GM12878 (cell line): ENCODE measurements at regions not wholly inside any gene's neighbourhood (a gene's known extent, or its start where the extent isn't known, plus 50 kb on each side); places are given as distances from the start of the nearest gene placed in this dataset.

Experiments
- ATAC-seq: fragments of 200-7000 bp; cut with Tn5 transposase; 3 replicates; pipeline ENCODE4 v1.9.1; 2020; ENCODE audit warnings: mild to moderate bottlenecking, moderate library complexity
- BruUV-seq: library from RNA; stranded (reverse); fragments of 400-500 nt; replicated peaks from 2 replicates; lab custom pipeline; 2021; lab: Mats Ljungman, UMichigan
- CTCF ChIA-PET: fragments of 300-600 bp; sonication (Branson Sonifier 250); formaldehyde crosslinking; extraction: SDS; loops from one replicate; lab custom pipeline; 2021; ENCODE audit warnings: inconsistent platforms; lab: Yijun Ruan, JAX
- POLR2A ChIA-PET: fragments of 350-600 bp; formaldehyde crosslinking; extraction: SDS; loops from one replicate; lab custom pipeline; 2021; ENCODE audit warnings: inconsistent platforms; lab: Charles Lee
- RAD21 ChIA-PET: fragments of 300-600 bp; sonication (Branson Sonifier 250); formaldehyde crosslinking; loops from one replicate; lab custom pipeline; 2023; ENCODE audit warnings: antibody characterized with exemption; ENCODE audit not compliant: unreplicated experiment; lab: Charles Lee
- SMC1A ChIA-PET: fragments of 300-600 bp; sonication (Branson Sonifier 250); formaldehyde crosslinking; loops from one replicate; lab custom pipeline; 2023; ENCODE audit not compliant: unreplicated experiment, uncharacterized antibody; lab: Charles Lee
- DNase-seq: peaks from one replicate; pipeline ENCODE4 v3.0.0-alpha.2; 2011; ENCODE audit warnings: low read depth, low spot score
- FAIRE-seq: peaks from 3 replicates; lab custom pipeline; 2011; peaks lifted over from hg19 to GRCh38; lab: Jason Lieb, UNC
- H2AFZ ChIP-seq: 2 replicates; pipeline ENCODE4 v1.6.0; 2011; ENCODE audit warnings: low read depth, low read length, control low read depth; ENCODE audit not compliant: control insufficient read depth
- H3K27ac ChIP-seq: 2 replicates; pipeline ENCODE4 v1.5.1; 2011; ENCODE audit warnings: control low read depth; ENCODE audit not compliant: control insufficient read depth, insufficient read depth
- H3K27me3 ChIP-seq, 2 experiments: replicated peaks in 1 of 2; 2 replicates each; pipeline versions ENCODE4 v1.6.0 to v1.6.1; 2011; ENCODE audit warnings: low read length in 1 of 2; ENCODE audit not compliant: control insufficient read depth in 2 of 2, insufficient read depth in 2 of 2
- H3K36me3 ChIP-seq, 2 experiments: 2 replicates each; pipeline ENCODE4 v1.5.1; 2011; ENCODE audit warnings: low read length in 1 of 2; ENCODE audit not compliant: control insufficient read depth in 2 of 2, insufficient read depth in 2 of 2
- H3K4me1 ChIP-seq: 2 replicates; pipeline ENCODE4 v1.6.1; 2011; ENCODE audit warnings: mild to moderate bottlenecking, low read length, moderate library complexity, mixed read lengths; ENCODE audit not compliant: control insufficient read depth, insufficient read depth
- H3K4me2 ChIP-seq: 2 replicates; pipeline ENCODE4 v1.6.0; 2011; ENCODE audit warnings: control low read depth; ENCODE audit not compliant: control insufficient read depth, insufficient read depth
- H3K4me3 ChIP-seq: fragments of 200-600 bp; sonication (generic); 2 replicates; pipeline ENCODE4 v1.5.1; 2016
- H3K79me2 ChIP-seq: 2 replicates; pipeline ENCODE4 v1.6.0; 2011; ENCODE audit warnings: low read length; ENCODE audit not compliant: control insufficient read depth, insufficient read depth
- H3K9ac ChIP-seq: 2 replicates; pipeline ENCODE4 v1.8.0; 2011; ENCODE audit warnings: low read length, control low read depth, mixed read lengths; ENCODE audit not compliant: control insufficient read depth, insufficient read depth
- H3K9me3 ChIP-seq: replicated peaks from 3 replicates; pipeline ENCODE4 v1.5.1; 2011; ENCODE audit warnings: mild to moderate bottlenecking, low read length; ENCODE audit not compliant: control insufficient read depth, insufficient read depth
- H4K20me1 ChIP-seq: 2 replicates; pipeline ENCODE4 v1.6.0; 2011; ENCODE audit not compliant: control insufficient read depth, insufficient read depth
- CREM ChIP-seq: IDR thresholded peaks from 2 replicates; pipeline ENCODE4 v1.6.1; 2014; ENCODE audit warnings: antibody characterized with exemption, low read depth
- JUNB ChIP-seq: IDR thresholded peaks from 2 replicates; pipeline ENCODE4 v1.6.1; 2016; ENCODE audit warnings: antibody characterized with exemption, mild to moderate bottlenecking
- MEF2A ChIP-seq: IDR thresholded peaks from 2 replicates; pipeline ENCODE4 v1.6.1; 2011; ENCODE audit warnings: low read depth, mild to moderate bottlenecking, low read length, moderate library complexity; ENCODE audit not compliant: insufficient read depth
- MXI1 ChIP-seq: fragments of 150-350 bp; IDR thresholded peaks from 2 replicates; pipeline ENCODE4 v1.6.1; 2011; ENCODE audit warnings: low read depth, mild to moderate bottlenecking, inconsistent platforms, low read length, improper control_type of control experiment
- NFXL1 ChIP-seq: fragments of 450-650 bp; IDR thresholded peaks from 2 replicates; pipeline ENCODE4 v1.6.1; 2017; ENCODE audit warnings: antibody characterized with exemption, mild to moderate bottlenecking, borderline replicate concordance
- NRF1 ChIP-seq: conservative IDR thresholded peaks from 2 replicates; pipeline ENCODE4 v1.6.1; 2011; ENCODE audit warnings: mild to moderate bottlenecking, low read depth, low read length, improper control_type of control experiment
- POU2F2 ChIP-seq: IDR thresholded peaks from 3 replicates; pipeline ENCODE4 v1.6.1; 2011; ENCODE audit warnings: low read depth, mild to moderate bottlenecking, low read length, borderline replicate concordance
- SIN3A ChIP-seq: IDR thresholded peaks from 2 replicates; pipeline ENCODE4 v1.6.1; 2012; ENCODE audit warnings: low read depth, low read length, improper control_type of control experiment
- SMAD1 ChIP-seq: fragments of 450-650 bp; IDR thresholded peaks from 2 replicates; pipeline ENCODE4 v1.6.1; 2018; ENCODE audit warnings: mild to moderate bottlenecking, low read depth; ENCODE audit not compliant: partially characterized antibody
- SMC3 ChIP-seq: IDR thresholded peaks from 2 replicates; pipeline ENCODE4 v1.6.1; 2011; ENCODE audit warnings: low read length, improper control_type of control experiment, borderline replicate concordance
- YY1 ChIP-seq: IDR thresholded peaks from 2 replicates; pipeline ENCODE4 v1.6.1; 2011; ENCODE audit warnings: low read depth, mild to moderate bottlenecking, low read length
- WGBS: methylation state at CpG from one replicate; pipeline ENCODE4 v1.1.6; 2016; ENCODE audit warnings: low lambda C conversion rate; ENCODE audit not compliant: insufficient replicate concordance, insufficient coverage; ENCODE audit errors: missing lambda C conversion rate; 5-methylcytosine and 5-hydroxymethylcytosine counted together
- in situ Hi-C: fragments of 300-500 bp; cut with MboI; formaldehyde crosslinking; loops from 9 replicates; pipeline ENCODE4 v1.14.3; 2018; ENCODE audit warnings: mixed read lengths
- intact Hi-C: fragments of 100-400 bp; cut with micrococcal nuclease; formaldehyde crosslinking; loops from one replicate; pipeline ENCODE4 v1.14.2; 2022; ENCODE audit not compliant: unreplicated experiment
- TF ChIP-seq, protein P1 (sequence below): IDR thresholded peaks from 2 replicates; pipeline ENCODE4 v1.6.1; 2012; ENCODE audit warnings: mild to moderate bottlenecking, low read depth, low read length

DNA sequence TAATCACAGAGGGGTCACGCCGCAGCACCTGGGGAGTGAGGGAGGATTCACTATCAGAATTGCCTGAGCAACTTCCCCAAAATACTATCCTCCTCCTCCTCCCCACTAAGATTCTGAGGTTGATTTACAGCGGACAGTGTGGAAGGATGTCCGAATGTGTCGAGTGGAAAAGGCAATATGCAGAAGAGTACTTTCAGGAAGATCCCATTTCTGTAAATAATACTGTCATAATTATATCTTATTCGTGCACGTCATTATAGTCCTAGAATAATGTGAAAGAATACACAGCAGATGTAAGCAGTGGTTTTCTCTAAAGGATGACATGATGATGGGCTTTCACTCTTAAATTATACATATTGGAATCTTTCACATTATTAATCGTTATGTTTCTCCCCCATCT lies 149.8 kb upstream of the NOCT start:
- Histone ChIP-seq H3K79me2 (no peaks in the 10 kb centered on the region), H2AFZ (no peak overlapping the region), H3K9ac (no peak overlapping the region)
- SMC1A ChIA-PET, result no interaction called here
- TF ChIP-seq SIN3A (no peak), YY1 (no peak), SMC3 (no peak), MEF2A (no peak), NRF1 (no peak), POU2F2 (no peak), JUNB (no peak), SMAD1 (no peak), CREM (no peak), MXI1 (no peak), NFXL1 (no peak)
- TF ChIP-seq, protein P1, sequence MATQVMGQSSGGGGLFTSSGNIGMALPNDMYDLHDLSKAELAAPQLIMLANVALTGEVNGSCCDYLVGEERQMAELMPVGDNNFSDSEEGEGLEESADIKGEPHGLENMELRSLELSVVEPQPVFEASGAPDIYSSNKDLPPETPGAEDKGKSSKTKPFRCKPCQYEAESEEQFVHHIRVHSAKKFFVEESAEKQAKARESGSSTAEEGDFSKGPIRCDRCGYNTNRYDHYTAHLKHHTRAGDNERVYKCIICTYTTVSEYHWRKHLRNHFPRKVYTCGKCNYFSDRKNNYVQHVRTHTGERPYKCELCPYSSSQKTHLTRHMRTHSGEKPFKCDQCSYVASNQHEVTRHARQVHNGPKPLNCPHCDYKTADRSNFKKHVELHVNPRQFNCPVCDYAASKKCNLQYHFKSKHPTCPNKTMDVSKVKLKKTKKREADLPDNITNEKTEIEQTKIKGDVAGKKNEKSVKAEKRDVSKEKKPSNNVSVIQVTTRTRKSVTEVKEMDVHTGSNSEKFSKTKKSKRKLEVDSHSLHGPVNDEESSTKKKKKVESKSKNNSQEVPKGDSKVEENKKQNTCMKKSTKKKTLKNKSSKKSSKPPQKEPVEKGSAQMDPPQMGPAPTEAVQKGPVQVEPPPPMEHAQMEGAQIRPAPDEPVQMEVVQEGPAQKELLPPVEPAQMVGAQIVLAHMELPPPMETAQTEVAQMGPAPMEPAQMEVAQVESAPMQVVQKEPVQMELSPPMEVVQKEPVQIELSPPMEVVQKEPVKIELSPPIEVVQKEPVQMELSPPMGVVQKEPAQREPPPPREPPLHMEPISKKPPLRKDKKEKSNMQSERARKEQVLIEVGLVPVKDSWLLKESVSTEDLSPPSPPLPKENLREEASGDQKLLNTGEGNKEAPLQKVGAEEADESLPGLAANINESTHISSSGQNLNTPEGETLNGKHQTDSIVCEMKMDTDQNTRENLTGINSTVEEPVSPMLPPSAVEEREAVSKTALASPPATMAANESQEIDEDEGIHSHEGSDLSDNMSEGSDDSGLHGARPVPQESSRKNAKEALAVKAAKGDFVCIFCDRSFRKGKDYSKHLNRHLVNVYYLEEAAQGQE, result no peak
- TF ChIP-seq, all 136 proteins: peak for 0
- no peak overlapping the region for H3K27ac ChIP-seq
- intact Hi-C loops, result no loop called here
- no TSS peak for BruUV-seq
- WGBS, result 45% methylated on average over 8 of the region's 8 CpGs
- ChIA-PET RAD21 (no interaction called here), CTCF (no interaction called here), POLR2A (no interaction called here)
- no peak for FAIRE-seq
- H3K27me3 ChIP-seq, result no peaks in the 10 kb centered on the region
- no peaks in the 10 kb centered on the region for H3K4me1 ChIP-seq
- H4K20me1 ChIP-seq, result no peaks in the 10 kb centered on the region
- H3K36me3 ChIP-seq, result no peaks in the 10 kb centered on the region
- no peak overlapping the region for H3K4me2 ChIP-seq
- in situ Hi-C loops, result no loop called here
- H3K9me3 ChIP-seq, result no peaks in the 10 kb centered on the region
- ATAC-seq, result no peak
- DNase-seq, result no peak
- no peak overlapping the region for H3K4me3 ChIP-seq
